CD4-positive, alpha-beta T cell (primary cell): ENCODE measurements at regions not wholly inside any gene's neighbourhood (a gene's known extent, or its start where the extent isn't known, plus 50 kb on each side); places are given as distances from the start of the nearest gene placed in this dataset.

Experiments used
- ATAC-seq: fragments of 200-7000 bp; cut with Tn5 transposase; one replicate; pipeline ENCODE4 v1.10.0; 2022; ENCODE audit warnings: mild to moderate bottlenecking; ENCODE audit not compliant: poor library complexity
- CTCF ChIA-PET: fragments of 350-600 bp; sonication (Branson Sonifier 250); formaldehyde crosslinking; loops from one replicate; lab custom pipeline; 2021; ENCODE audit warnings: antibody characterized with exemption, inconsistent platforms; lab: Charles Lee
- POLR2A ChIA-PET: fragments of 350-600 bp; sonication (Branson Sonifier 250); formaldehyde crosslinking; loops from one replicate; lab custom pipeline; 2021; ENCODE audit warnings: antibody characterized with exemption, inconsistent platforms; lab: Charles Lee
- DNase-seq, 14 experiments: peaks; one replicate each; pipeline ENCODE4 v3.0.0-alpha.2; 2013 to 2020; ENCODE audit warnings: mixed read lengths in 2 of 14
- H3K27ac ChIP-seq, 2 donors: one replicate each; pipeline versions ENCODE4 v1.5.1 to v1.7.0; 2013; ENCODE audit warnings: low read length in 2 of 2, low read depth in 1 of 2, mild to moderate bottlenecking in 1 of 2
- H3K27me3 ChIP-seq, 2 experiments: 1 replicate in 1 of 2; 2 replicates in 1 of 2; pipeline versions ENCODE4 v1.6.1 to v1.7.0; 2013; ENCODE audit warnings: low read length in 2 of 2, control low read depth in 1 of 2, mild to moderate bottlenecking in 1 of 2, moderate library complexity in 1 of 2; ENCODE audit not compliant: insufficient read depth in 2 of 2, control insufficient read depth in 1 of 2
- H3K36me3 ChIP-seq: one replicate; pipeline ENCODE4 v1.6.1; 2013; ENCODE audit warnings: low read length, control low read depth; ENCODE audit not compliant: insufficient read depth
- H3K4me1 ChIP-seq: one replicate; pipeline ENCODE4 v1.6.1; 2013; ENCODE audit warnings: low read length, control low read depth; ENCODE audit not compliant: insufficient read depth
- H3K4me3 ChIP-seq: one replicate; pipeline ENCODE4 v1.5.1; 2013; ENCODE audit warnings: mild to moderate bottlenecking, low read length, moderate library complexity
- H3K9me3 ChIP-seq, 2 experiments: 1 replicate in 1 of 2; 2 replicates in 1 of 2; pipeline versions ENCODE4 v1.6.1 to v1.7.0; 2013; ENCODE audit warnings: low read length in 2 of 2, mild to moderate bottlenecking in 2 of 2, control low read depth in 1 of 2, moderate library complexity in 1 of 2; ENCODE audit not compliant: control insufficient read depth in 1 of 2, insufficient read depth in 1 of 2
- H3K27ac Mint-ChIP-seq: one replicate; pipeline ENCODE4 v1.8.0; 2020; ENCODE audit warnings: mixed read lengths
- H3K27me3 Mint-ChIP-seq: one replicate; pipeline ENCODE4 v1.8.0; 2021; ENCODE audit warnings: mixed read lengths
- H3K36me3 Mint-ChIP-seq: one replicate; pipeline ENCODE4 v1.8.0; 2021; ENCODE audit warnings: low read depth, mixed read lengths
- H3K4me1 Mint-ChIP-seq: one replicate; pipeline ENCODE4 v1.8.0; 2021; ENCODE audit warnings: low read depth, mixed read lengths
- H3K4me3 Mint-ChIP-seq: one replicate; pipeline ENCODE4 v1.8.0; 2020; ENCODE audit warnings: mild to moderate bottlenecking, mixed read lengths
- H3K9me3 Mint-ChIP-seq: one replicate; pipeline ENCODE4 v1.8.0; 2020; ENCODE audit warnings: mixed read lengths
- CTCF ChIP-seq: fragments of 200-600 bp; IDR thresholded peaks from one replicate; pipeline ENCODE4 v1.8.0; 2022; ENCODE audit warnings: antibody characterized with exemption, mild to moderate bottlenecking
- intact Hi-C, 2 experiments: fragments of 100-400 bp; cut with DNase I in 1 of 2; cut with micrococcal nuclease in 1 of 2; formaldehyde crosslinking; loops; one replicate each; pipeline versions ENCODE4 v1.15.1 to v1.9.0; 2023 to 2025; cut with DNase I, micrococcal nuclease

GRCh38 chr11:96635655-96636054, 245.8 kb downstream of the JRKL start:
- DNase-seq (no peak), ATAC-seq (no peak)
- TF ChIP-seq CTCF = no peak
- Histone ChIP-seq H3K27me3 (no peaks in the 10 kb centered on the region), H3K27ac (no peak overlapping the region), H3K4me3 (no peak overlapping the region), H3K4me1 (no peaks in the 10 kb centered on the region), H3K36me3 (no peaks in the 10 kb centered on the region), H3K9me3 (peaks cover 0 to 6% of the 10 kb centered on the region in 2 experiments)
- ChIA-PET POLR2A (no interaction called here), CTCF (no interaction called here)
- no peaks in the 10 kb centered on the region for H3K36me3 Mint-ChIP-seq
- H3K4me1 Mint-ChIP-seq = no peaks in the 10 kb centered on the region
- no peak overlapping the region for H3K4me3 Mint-ChIP-seq
- intact Hi-C loops = no loop called here
- H3K27ac Mint-ChIP-seq = no peak overlapping the region
- H3K9me3 Mint-ChIP-seq = no peaks in the 10 kb centered on the region
- no peaks in the 10 kb centered on the region for H3K27me3 Mint-ChIP-seq

- ATAC-seq = no peak
- Histone ChIP-seq H3K4me1 (no peaks in the 10 kb centered on the region), H3K27ac (no peak overlapping the region), H3K4me3 (no peak overlapping the region), H3K27me3 (no peaks in the 10 kb centered on the region), H3K9me3 (peaks cover 0 to 4% of the 10 kb centered on the region in 2 experiments), H3K36me3 (no peaks in the 10 kb centered on the region)
- TF ChIP-seq CTCF = no peak
- H3K27me3 Mint-ChIP-seq = no peaks in the 10 kb centered on the region
- no peaks in the 10 kb centered on the region for H3K4me1 Mint-ChIP-seq
- H3K4me3 Mint-ChIP-seq = no peak overlapping the region
- intact Hi-C loops = no loop called here
- no peak for DNase-seq
- CTCF ChIA-PET = no interaction called here
- no peaks in the 10 kb centered on the region for H3K9me3 Mint-ChIP-seq
- no peak overlapping the region for H3K27ac Mint-ChIP-seq
- H3K36me3 Mint-ChIP-seq = no peaks in the 10 kb centered on the region
- POLR2A ChIA-PET = no interaction called here
Observed at GRCh38 chr11:96641261-96641660, 251.4 kb downstream of the JRKL start.

- peaks cover 0 to 2% of the 10 kb centered on the region in 2 experiments for H3K27me3 ChIP-seq
- DNase-seq (no peak), ATAC-seq (no peak)
- H3K4me3 Mint-ChIP-seq = no peak overlapping the region
- no peaks in the 10 kb centered on the region for H3K4me1 ChIP-seq
- no peaks in the 10 kb centered on the region for H3K27me3 Mint-ChIP-seq
- H3K9me3 ChIP-seq = peaks cover 0 to 4% of the 10 kb centered on the region in 2 experiments
- H3K36me3 ChIP-seq = no peaks in the 10 kb centered on the region
- CTCF ChIA-PET = no interaction called here
- POLR2A ChIA-PET = no interaction called here
- H3K9me3 Mint-ChIP-seq = no peaks in the 10 kb centered on the region
- no peaks in the 10 kb centered on the region for H3K36me3 Mint-ChIP-seq
- H3K27ac ChIP-seq = no peak overlapping the region
- H3K4me3 ChIP-seq = no peak overlapping the region
- no peaks in the 10 kb centered on the region for H3K4me1 Mint-ChIP-seq
- TF ChIP-seq CTCF = no peak
- intact Hi-C loops = no loop called here
- no peak overlapping the region for H3K27ac Mint-ChIP-seq
Observed at GRCh38 chr11:96642583-96642982, 252.8 kb downstream of the JRKL start.
